CD4-positive, alpha-beta T cell treated with Interferon gamma for 1 hour (primary cell): ENCODE measurements at regions not wholly inside any gene's neighbourhood (a gene's known extent, or its start where the extent isn't known, plus 50 kb on each side); places are given as distances from the start of the nearest gene placed in this dataset.

Experiments
- DNase-seq: peaks from one replicate; pipeline ENCODE4 v3.0.0-alpha.2; 2020

DNA sequence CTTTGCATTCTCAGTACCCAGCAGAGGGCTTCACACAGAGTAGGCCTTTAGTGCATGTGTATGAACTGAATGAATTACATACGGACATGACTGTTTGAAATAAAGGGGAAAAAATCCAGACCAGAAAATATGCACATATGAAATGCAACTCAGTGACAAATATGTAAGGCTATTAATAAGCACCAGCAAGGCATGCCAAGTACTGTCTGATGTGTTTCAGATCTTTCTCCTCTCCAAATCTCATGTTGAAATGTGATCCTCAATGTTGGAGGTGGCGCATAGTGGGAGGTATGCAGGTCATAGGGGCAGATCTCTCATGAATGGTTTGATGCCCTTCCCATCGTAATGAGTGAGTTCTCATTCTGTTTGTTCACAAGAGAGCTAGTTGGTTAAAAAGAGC is 87.3 kb upstream of the TOMM7 start:
- DNase-seq, result no peak

DNA sequence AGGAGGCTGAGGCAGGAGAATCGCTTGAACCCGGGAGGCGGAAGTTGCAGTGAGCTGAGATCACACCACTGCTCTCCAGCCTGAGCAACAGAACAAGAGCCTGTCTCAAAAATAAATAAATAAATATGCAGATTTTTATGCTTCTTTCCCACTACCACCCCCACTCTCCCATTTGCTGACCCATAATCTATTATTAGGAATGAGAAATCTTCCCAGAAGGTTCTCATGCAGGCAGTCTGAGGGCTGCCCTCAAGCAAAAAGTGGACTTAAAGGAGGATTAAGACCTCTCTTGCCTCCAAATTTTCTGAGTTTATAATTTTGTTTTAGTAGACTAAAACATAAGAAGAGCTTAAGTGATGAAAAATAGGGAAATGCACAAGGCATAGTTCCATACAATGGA is 85.2 kb upstream of the TOMM7 start:
- DNase-seq, result no peak

DNA sequence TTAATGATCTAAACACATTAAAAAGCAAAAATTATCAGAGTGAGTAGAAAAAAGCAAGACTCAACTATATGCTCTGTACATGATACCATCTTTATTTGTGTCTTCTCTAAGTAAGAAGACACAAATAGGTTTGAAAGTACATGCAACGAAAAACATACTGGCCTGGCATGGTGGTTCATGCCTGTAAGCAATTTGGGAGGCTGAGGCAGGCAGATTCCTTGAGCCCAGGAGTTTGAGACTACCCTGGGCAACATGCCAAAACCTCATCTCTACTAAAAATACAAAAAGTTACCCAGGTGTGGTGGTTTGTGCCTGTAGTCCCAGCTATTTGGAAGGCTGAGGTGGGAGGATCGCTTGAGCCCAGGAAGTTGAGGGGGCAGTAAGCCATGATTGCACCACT is 78.1 kb upstream of the TOMM7 start:
- DNase-seq, result no peak

DNA sequence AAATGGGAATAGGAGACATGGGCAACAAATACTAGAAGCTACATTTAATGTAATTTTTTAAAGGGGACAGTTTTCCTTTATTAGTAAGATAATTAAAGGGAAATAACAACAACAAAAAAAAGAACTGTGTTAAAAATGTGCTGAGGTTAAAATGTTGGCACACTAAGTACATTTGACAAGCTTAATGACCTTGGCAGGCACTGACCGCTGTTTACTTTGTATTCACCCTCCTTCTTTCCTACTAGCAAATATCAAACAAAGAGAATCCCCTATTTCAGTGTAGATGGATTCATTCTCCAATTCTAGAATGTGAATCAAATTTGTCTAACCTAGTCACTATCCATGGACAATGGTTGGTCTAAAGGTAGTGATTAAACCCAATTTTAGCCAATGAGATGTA is 77.5 kb upstream of the TOMM7 start:
- DNase-seq, result no peak

DNA sequence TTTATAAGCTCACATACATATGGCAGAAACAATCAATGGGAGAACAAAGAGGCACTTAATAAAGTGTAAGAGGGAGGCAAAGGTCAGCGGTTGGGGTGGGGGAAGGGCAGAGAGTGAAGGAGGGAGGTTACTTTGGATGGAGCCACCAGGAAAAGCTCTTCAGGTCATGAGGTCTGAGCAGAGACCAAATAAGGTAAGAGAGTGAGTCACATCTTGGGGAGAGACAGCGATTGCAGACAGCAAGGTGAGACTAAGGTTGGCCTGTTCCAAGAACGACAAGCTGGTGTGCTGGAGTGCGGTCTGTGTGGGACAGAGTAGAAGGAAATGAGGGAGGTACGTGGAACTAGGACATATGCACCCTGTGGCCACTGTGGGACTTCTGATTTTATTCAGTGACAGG is 74.3 kb upstream of the TOMM7 start:
- DNase-seq, result no peak

DNA sequence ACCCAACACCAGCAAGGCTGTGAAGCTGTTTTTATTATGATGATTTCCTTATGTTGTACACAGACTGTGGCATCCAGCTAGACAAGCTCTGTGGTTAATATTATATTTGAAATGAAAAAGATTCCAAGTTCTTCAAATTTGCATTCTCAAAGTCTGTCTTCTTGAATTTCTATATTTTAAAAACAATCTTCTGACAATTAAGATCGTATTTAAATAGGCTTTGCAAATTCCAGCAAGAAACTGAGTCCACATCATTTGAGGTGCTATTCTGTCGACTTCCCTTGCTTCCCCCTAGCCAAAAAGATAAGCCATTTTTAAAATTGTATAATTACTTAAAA is 73.1 kb upstream of the TOMM7 start:
- no peak for DNase-seq

DNA sequence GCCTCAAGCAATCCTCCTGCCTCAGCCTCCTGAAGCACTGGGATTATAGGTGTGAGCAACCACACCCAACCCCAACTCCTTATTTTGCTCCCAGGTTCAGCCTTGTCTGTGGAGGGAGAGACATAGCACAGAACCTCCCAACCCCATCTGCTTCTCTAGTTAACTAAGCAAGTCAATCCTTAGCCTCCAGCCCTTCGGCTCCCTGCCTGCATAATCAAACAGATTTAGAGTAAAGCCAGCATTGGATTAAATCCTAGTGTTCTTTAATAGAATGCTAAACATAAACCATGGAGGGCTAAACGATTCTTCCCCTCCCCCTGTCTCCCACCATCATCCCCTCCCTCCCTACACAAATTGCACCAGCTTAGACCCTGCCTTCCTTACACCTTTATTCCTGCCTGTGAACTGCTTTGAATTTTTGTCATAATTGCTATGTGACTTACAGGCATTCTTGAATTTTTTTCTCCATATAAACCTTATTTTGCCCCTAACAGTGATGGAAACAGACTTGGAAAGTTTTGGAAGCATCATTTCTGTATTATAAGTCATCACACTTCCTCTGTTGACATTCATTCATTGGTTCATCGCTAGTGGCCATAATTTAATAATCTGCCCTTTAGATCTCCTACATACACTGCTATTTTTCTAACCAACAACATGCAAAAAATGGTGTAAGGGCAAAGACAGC is 72.6 kb upstream of the TOMM7 start:
- DNase-seq, result no peak

DNA sequence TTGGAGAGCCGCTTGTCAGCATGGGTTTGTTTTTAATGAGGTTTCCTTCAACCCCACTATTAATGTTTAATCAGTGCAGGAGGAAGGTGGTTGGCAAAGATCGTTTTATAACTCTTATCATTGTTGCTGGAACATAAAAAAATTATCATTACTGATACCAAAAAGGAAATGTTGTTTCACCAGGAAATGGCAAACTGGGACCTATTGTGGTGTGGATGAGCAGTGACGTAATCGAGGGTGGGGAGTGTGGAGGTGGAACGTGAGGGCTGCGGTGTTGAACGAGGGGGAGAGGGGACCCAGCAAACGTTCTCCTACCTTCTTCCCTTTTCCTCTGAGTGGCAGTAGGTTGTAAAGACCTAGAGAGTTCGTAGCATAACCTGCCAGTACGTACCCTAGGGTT is 71.9 kb upstream of the TOMM7 start:
- DNase-seq, result no peak

DNA sequence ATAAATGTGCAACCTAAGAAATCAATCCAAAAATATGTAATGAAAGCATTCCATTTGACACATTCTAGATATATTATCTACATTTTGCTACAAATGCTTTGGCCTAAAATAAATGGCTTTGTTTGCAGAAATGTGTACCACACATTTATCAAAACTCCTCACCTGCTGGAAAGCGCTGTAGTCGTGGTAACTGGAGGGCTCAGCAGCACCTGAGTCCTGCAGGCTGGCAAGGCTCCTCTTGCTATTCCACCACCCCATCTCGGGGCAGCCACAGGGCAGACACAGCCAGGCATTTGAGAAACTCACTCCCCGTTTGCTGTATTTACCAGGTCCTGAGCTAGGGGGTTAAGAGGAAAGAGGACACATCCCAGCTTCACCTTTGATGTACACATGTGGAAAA is 68.1 kb upstream of the TOMM7 start:
- no peak for DNase-seq

DNA sequence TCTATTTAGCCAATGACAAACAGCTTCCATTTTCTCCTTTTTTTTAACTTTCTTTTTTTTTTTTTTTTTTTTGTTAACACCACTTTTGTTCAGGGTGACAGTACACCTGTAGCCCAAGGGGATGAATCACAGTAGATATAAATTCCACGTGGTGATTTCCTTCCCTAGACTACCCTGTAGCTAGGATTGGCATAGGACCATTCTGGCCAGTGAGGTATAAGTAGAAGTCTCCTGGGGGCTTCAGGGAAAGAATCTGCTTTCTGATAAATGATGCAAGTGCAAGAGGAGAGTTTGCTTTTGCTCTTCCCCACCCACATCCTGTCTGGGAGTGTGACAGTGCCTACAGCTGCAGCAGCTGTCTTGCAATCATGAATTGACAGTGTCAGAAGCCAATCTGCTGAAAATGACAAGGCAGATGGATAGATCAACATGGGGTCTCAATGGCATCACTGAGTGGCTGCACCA is 63.2 kb upstream of the TOMM7 start:
- peak; percentile 48 for DNase-seq

DNA sequence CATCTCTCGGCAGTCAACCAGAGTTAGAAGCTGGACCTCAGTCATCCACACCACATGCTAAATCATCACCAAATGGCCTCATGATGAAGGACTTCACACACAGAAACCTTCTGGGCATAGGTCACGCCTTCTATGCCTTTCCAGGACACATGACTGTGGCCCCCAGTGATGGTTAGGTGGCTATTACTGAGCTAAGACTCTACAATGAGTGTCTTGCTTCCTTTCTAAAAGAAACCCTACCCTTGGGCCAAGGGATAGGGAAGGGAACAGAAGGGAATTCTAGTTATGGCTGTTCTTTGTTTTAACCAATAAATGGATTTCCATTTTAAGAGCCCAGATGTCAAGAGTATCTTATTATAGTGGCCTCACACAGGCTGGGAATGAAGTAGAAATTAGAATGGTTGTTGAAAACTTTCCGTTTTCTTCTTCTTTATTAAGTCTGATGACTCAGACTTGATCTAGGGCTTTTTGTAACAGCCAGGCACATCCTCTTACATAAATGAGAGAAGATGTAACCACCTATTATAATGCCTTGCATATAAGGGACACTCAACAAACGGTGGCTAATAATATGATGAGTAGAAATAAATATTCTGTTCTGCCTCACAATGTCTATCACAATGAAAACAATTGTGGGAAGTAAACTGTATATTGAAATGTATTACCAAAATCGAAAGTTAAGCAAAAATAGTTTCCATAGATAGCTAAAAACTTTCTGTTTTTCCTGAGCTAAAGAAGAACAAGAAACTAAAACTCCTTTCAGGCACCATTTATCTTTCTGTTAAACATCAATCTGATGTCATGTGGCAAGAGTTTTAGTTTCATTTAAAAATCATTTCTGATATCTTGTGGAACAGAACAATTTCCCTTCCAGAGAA is 62.5 kb upstream of the TOMM7 start:
- DNase-seq, result no peak

DNA sequence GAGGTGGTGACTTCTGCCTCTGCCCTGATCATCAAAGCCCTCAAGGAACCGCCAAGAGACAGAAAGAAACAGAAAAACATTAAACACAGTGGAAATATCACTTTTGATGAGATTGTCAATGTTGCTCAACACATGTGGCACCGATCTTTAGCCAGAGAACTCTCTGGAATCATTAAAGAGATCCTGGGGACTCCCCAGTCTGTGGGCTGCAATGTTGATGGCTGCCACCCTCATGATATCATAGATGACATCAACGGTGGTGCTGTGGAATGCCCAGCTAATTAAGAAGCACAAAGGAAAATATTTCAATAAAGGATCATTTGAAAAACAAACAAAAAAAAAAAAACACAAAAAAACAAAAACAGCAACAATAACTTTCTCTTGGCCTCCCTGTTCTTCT is 59.5 kb upstream of the TOMM7 start:
- no peak for DNase-seq

DNA sequence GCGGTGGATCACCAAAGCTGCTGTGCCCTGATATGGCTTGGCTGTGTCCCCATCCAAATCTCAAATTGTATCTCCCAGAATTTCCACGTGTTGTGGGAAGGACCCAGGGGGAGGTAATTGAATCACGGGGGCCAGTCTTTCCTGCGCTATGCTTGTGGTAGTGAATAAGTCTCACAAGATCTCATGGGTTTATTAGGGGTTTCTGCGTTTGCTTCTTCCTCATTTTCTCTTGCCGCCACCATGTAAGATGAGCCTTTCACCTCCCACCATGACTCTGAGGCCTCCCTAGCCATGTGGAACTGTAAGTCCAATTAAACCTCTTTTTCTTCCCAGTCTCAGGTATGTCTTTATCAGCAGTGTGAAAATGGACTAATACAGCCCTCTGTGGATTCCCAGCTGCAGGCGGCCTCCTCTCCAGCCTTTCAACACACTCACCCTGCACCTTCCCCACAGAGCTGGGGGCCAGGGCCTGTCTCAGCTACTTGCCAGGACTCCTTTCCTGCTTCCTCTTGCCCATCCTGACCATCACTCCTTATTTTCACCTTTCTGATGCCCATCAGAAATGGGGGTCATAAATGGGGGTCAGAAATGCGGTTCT is 57.2 kb upstream of the TOMM7 start:
- no peak for DNase-seq

DNA sequence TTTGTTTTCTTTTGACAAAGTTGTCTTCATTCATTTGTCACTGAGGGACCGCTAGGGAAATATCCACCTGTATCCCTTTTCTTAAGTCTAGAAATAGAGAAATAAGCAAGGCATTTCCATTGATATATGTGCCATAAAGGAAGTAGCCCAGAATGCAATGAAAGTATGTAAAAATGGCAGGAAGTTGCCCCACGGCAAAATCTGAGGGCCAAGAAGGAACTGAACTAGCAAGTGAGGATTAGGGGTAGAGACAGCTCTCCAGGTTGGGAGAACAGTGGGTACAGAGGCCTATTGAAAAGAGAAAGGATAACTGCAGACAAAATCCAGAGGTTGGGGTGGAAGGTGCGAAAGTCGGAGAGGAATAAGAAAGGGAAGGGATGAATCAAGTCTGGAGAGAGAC is 56.6 kb upstream of the TOMM7 start:
- DNase-seq, result no peak

DNA sequence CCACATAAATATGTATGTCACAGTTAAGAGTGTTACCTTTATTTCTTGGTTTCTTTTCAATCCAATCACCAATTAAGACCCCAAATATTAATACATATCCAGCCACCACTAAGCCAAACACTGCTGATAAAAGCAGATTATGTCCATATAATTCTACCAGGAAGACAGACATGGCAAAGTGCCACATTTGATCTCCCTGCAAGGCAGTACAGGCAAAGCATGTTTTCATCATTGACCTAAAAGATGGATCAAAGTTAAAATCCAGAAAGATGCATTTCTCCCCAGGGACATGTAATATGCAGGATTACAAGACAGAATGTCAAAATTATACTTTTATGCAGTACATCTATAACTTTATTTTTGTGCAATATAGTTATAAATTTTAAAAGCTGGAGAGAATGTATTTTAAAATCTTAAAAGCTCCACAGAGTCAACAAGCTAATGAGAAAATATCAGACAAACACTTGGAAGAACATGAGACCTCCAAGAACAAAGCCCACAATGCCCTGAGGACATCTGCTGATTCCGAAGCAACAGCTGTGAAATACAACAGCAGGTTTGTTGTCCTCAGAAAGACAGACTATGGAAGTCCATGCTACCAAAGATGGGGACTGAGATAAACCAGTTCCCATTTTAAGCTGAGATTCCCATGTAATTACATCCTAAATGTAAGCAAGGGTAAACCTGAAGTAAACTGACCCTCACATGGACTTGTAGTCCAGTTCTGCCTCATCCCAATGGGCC is 54.5 kb upstream of the TOMM7 start:
- no peak for DNase-seq

DNA sequence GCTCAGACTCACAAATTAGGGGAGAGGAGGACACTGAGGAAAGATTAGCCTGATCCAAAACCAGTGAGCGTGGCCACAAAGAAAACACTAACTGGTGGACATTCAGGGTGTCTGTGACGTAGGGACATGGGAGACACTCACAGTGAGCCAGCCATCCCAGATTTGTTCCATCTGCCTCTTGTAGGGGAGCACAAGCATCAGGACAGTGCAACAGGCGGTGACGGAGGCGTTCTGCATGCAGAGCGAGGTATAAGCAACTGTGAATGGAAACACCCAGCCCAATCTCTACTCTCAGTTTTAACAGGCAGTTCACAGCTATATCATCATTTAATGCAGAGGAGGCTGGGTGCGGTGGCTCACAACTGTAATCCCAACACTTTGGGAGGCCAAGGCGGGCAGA is 52.8 kb upstream of the TOMM7 start:
- no peak for DNase-seq

DNA sequence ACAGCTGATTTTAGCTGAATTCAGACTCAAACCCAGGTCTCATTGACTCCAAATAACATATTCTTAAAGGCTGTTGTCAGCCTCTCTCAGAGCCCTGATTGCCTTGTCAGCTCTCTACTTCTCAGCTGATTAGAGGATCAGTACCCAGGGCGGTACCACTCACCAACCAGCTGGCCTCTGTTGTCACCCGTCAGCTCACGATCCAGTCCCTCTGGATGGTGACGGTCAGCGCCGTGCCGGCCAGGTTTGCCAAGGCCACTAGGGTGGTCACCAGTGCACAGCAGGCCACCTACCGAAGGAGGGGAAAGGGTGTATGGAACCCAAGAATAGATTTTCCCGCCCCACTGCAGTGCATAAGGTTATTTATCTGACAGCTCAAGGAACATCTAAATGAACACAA is 52.3 kb upstream of the TOMM7 start:
- no peak for DNase-seq
